SK-N-MC (cell line): ENCODE measurements at regions not wholly inside any gene's neighbourhood (a gene's known extent, or its start where the extent isn't known, plus 50 kb on each side); places are given as distances from the start of the nearest gene placed in this dataset.

ENCODE experiments used
- EZH2 ChIP-seq: fragments of 200-600 bp; sonication (generic); IDR thresholded peaks from one replicate; pipeline ENCODE4 v1.6.1; 2017; ENCODE audit warnings: antibody characterized with exemption
- POLR2AphosphoS5 ChIP-seq: IDR thresholded peaks from 2 replicates; pipeline ENCODE4 v1.6.1; 2012; ENCODE audit warnings: mild to moderate bottlenecking, low read depth, low read length, borderline replicate concordance

GRCh38 chr3:44080474-44081072 lies 161.1 kb upstream of the TOPAZ1 start:
- TF ChIP-seq EZH2 = no peak
- TF ChIP-seq POLR2AphosphoS5 = no peak
